K562 (cell line): ENCODE measurements at regions not wholly inside any gene's neighbourhood (a gene's known extent, or its start where the extent isn't known, plus 50 kb on each side); places are given as distances from the start of the nearest gene placed in this dataset.

Source experiments
- EP300 ChIP-seq: IDR thresholded peaks from 2 replicates; pipeline ENCODE4 v1.6.1; 2012; ENCODE audit warnings: low read length, improper control_type of control experiment
- HDAC6 ChIP-seq: IDR thresholded peaks from 2 replicates; pipeline ENCODE4 v1.6.1; 2012; ENCODE audit warnings: low read depth, mild to moderate bottlenecking, control low read depth, inconsistent platforms, low read length, moderate library complexity
- KDM5B ChIP-seq: fragments of 200-600 bp; sonication (generic); IDR thresholded peaks from 2 replicates; pipeline ENCODE4 v1.6.1; 2012; ENCODE audit warnings: low read depth, mild to moderate bottlenecking, moderate library complexity, low read length, control low read depth, inconsistent platforms; ENCODE audit not compliant: insufficient replicate concordance
- MCM7 ChIP-seq, 2 experiments: fragments of 450-650 bp; IDR thresholded peaks; 2 replicates each; pipeline ENCODE4 v1.6.1; 2016 to 2018
- NR3C1 ChIP-seq: sonication (generic); formaldehyde crosslinking; IDR thresholded peaks from 2 replicates; pipeline ENCODE4 v1.8.1; 2022; ENCODE audit warnings: missing genetic modification reagents
- THRAP3 ChIP-seq: fragments of 450-650 bp; IDR thresholded peaks from 2 replicates; pipeline ENCODE4 v1.6.1; 2016; ENCODE audit warnings: mild to moderate bottlenecking, inconsistent platforms, borderline replicate concordance
- TF ChIP-seq, protein P1 (sequence below), 3 experiments: IDR thresholded peaks in 2 of 3; conservative IDR thresholded peaks in 1 of 3; 2 replicates each; pipeline ENCODE4 v1.5.1; 2011 to 2012; ENCODE audit warnings: low read length in 3 of 3, mild to moderate bottlenecking in 3 of 3, control low read depth in 2 of 3, improper control_type of control experiment in 1 of 3, inconsistent platforms in 1 of 3, low read depth in 1 of 3, mixed read lengths in 1 of 3, moderate library complexity in 1 of 3; ENCODE audit not compliant: insufficient read depth in 2 of 3
- TF ChIP-seq, protein P2 (sequence below), 2 experiments: fragments of 450-650 bp; conservative IDR thresholded peaks; 2 replicates each; pipeline ENCODE4 v1.6.1; 2017; ENCODE audit warnings: mild to moderate bottlenecking in 2 of 2, moderate library complexity in 2 of 2
- TF ChIP-seq, protein P3 (sequence below): sonication (generic); formaldehyde crosslinking; IDR thresholded peaks from 2 replicates; pipeline ENCODE4 v1.5.0; 2020; ENCODE audit warnings: missing genetic modification reagents

- TF ChIP-seq, protein P1, sequence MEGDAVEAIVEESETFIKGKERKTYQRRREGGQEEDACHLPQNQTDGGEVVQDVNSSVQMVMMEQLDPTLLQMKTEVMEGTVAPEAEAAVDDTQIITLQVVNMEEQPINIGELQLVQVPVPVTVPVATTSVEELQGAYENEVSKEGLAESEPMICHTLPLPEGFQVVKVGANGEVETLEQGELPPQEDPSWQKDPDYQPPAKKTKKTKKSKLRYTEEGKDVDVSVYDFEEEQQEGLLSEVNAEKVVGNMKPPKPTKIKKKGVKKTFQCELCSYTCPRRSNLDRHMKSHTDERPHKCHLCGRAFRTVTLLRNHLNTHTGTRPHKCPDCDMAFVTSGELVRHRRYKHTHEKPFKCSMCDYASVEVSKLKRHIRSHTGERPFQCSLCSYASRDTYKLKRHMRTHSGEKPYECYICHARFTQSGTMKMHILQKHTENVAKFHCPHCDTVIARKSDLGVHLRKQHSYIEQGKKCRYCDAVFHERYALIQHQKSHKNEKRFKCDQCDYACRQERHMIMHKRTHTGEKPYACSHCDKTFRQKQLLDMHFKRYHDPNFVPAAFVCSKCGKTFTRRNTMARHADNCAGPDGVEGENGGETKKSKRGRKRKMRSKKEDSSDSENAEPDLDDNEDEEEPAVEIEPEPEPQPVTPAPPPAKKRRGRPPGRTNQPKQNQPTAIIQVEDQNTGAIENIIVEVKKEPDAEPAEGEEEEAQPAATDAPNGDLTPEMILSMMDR (IDR thresholded peaks at IDR 0.05 in 2 of 3, conservative IDR thresholded peaks at IDR 0.05 in 1 of 3; ENCODE audit: insufficient read depth in 2 of 3, low read depth in 1 of 3, low read length in 3 of 3), result no peak
- TF ChIP-seq MCM7 (IDR thresholded peaks at IDR 0.05) (no peak), NR3C1 (CRISPR knock-in tag) (no peak), KDM5B (no peak), THRAP3 (no peak), HDAC6 (no peak), EP300 (no peak)
- TF ChIP-seq, protein P2, sequence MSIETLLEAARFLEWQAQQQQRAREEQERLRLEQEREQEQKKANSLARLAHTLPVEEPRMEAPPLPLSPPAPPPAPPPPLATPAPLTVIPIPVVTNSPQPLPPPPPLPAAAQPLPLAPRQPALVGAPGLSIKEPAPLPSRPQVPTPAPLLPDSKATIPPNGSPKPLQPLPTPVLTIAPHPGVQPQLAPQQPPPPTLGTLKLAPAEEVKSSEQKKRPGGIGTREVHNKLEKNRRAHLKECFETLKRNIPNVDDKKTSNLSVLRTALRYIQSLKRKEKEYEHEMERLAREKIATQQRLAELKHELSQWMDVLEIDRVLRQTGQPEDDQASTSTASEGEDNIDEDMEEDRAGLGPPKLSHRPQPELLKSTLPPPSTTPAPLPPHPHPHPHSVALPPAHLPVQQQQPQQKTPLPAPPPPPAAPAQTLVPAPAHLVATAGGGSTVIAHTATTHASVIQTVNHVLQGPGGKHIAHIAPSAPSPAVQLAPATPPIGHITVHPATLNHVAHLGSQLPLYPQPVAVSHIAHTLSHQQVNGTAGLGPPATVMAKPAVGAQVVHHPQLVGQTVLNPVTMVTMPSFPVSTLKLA (conservative IDR thresholded peaks at IDR 0.05), result no peak
- TF ChIP-seq, protein P3, sequence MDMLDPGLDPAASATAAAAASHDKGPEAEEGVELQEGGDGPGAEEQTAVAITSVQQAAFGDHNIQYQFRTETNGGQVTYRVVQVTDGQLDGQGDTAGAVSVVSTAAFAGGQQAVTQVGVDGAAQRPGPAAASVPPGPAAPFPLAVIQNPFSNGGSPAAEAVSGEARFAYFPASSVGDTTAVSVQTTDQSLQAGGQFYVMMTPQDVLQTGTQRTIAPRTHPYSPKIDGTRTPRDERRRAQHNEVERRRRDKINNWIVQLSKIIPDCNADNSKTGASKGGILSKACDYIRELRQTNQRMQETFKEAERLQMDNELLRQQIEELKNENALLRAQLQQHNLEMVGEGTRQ (CRISPR knock-in tag), result no peak
Observed at GRCh38 chr7:84387595-84387994, 193.0 kb upstream of the SEMA3A start.
